HG03378 (cell line): ENCODE measurements at regions not wholly inside any gene's neighbourhood (a gene's known extent, or its start where the extent isn't known, plus 50 kb on each side); places are given as distances from the start of the nearest gene placed in this dataset.

Experiments used
- ATAC-seq: cut with Tn5 transposase; IDR thresholded peaks from one replicate; pipeline ENCODE4 v1.9.1; 2021; ENCODE audit warnings: mild to moderate bottlenecking, moderate library complexity; ENCODE audit not compliant: unreplicated experiment

GRCh38 chr21:26784974-26785373 is 60.2 kb downstream of the ADAMTS1 start:
- ATAC-seq: no peak

- no peak for ATAC-seq
Observed at GRCh38 chr21:26783466-26784195, 61.6 kb downstream of the ADAMTS1 start.

GRCh38 chr21:26782747-26783146 is 62.5 kb downstream of the ADAMTS1 start:
- no peak for ATAC-seq

GRCh38 chr21:26782331-26782730 is 62.9 kb downstream of the ADAMTS1 start:
- ATAC-seq: no peak

- ATAC-seq: no peak
Observed at GRCh38 chr21:26781331-26781730, 63.9 kb downstream of the ADAMTS1 start.

GRCh38 chr21:26777166-26777565 is 68.0 kb downstream of the ADAMTS1 start:
- no peak for ATAC-seq

- ATAC-seq: no peak
Observed at GRCh38 chr21:26776310-26777021, 68.7 kb downstream of the ADAMTS1 start.

- no peak for ATAC-seq
Observed at GRCh38 chr21:26773058-26773457, 72.2 kb downstream of the ADAMTS1 start.

GRCh38 chr21:26769613-26770188 is 75.5 kb downstream of the ADAMTS1 start:
- ATAC-seq: no peak

- no peak for ATAC-seq
Observed at GRCh38 chr21:26766826-26767325, 78.3 kb downstream of the ADAMTS1 start.

- ATAC-seq: no peak
Observed at GRCh38 chr21:26761174-26761915, 83.9 kb downstream of the ADAMTS1 start.

GRCh38 chr21:26759731-26760130 is 85.5 kb downstream of the ADAMTS1 start:
- no peak for ATAC-seq

- no peak for ATAC-seq
Observed at GRCh38 chr21:26758083-26758880, 86.9 kb downstream of the ADAMTS1 start.

- no peak for ATAC-seq
Observed at GRCh38 chr21:26756491-26757159, 88.6 kb downstream of the ADAMTS1 start.

GRCh38 chr21:26754853-26755252 is 90.4 kb downstream of the ADAMTS1 start:
- ATAC-seq: no peak

- no peak for ATAC-seq
Observed at GRCh38 chr21:26753822-26754221, 91.4 kb downstream of the ADAMTS1 start.

GRCh38 chr21:26752849-26753248 is 92.4 kb downstream of the ADAMTS1 start:
- no peak for ATAC-seq

GRCh38 chr21:26751305-26751704 is 93.9 kb downstream of the ADAMTS1 start:
- ATAC-seq: no peak

- no peak for ATAC-seq
Observed at GRCh38 chr21:26748066-26748465, 97.1 kb downstream of the ADAMTS1 start.

GRCh38 chr21:26747216-26747615 is 98.0 kb downstream of the ADAMTS1 start:
- no peak for ATAC-seq
